IMR-90 (cell line): ENCODE measurements at regions not wholly inside any gene's neighbourhood (a gene's known extent, or its start where the extent isn't known, plus 50 kb on each side); places are given as distances from the start of the nearest gene placed in this dataset.

Source experiments
- CHD1 ChIP-seq: IDR thresholded peaks from 2 replicates; pipeline ENCODE4 v1.6.1; 2012; ENCODE audit warnings: low read depth, low read length, improper control_type of control experiment
- CTCF ChIP-seq: conservative IDR thresholded peaks from 2 replicates; pipeline ENCODE4 v1.5.1; 2012; ENCODE audit warnings: mild to moderate bottlenecking, low read depth, low read length, improper control_type of control experiment
- MXI1 ChIP-seq: IDR thresholded peaks from 2 replicates; pipeline ENCODE4 v1.6.1; 2012; ENCODE audit warnings: low read depth, mild to moderate bottlenecking, low read length, moderate library complexity, borderline replicate concordance
- NFE2L2 ChIP-seq: fragments of 150-350 bp; IDR thresholded peaks from 2 replicates; pipeline ENCODE4 v1.6.1; 2016; ENCODE audit warnings: low read depth, mild to moderate bottlenecking, low read length
- POLR2A ChIP-seq: IDR thresholded peaks from 2 replicates; pipeline ENCODE4 v1.6.1; 2012; ENCODE audit warnings: mild to moderate bottlenecking, low read depth, low read length
- RAD21 ChIP-seq: IDR thresholded peaks from 2 replicates; pipeline ENCODE4 v1.6.1; 2012; ENCODE audit warnings: low read length, improper control_type of control experiment
- RFX5 ChIP-seq: IDR thresholded peaks from 2 replicates; pipeline ENCODE4 v1.8.0; 2012; ENCODE audit warnings: low read depth, mild to moderate bottlenecking, low read length, moderate library complexity

- TF ChIP-seq POLR2A (no peak), CTCF (no peak), RFX5 (no peak), MXI1 (no peak), CHD1 (no peak), RAD21 (no peak), NFE2L2 (no peak)
Measured at GRCh38 chr2:129803032-129803431, 176.4 kb upstream of the RAB6C start.
